ENCODE measurements at regions not wholly inside any gene's neighbourhood (a gene's known extent, or its start where the extent isn't known, plus 50 kb on each side); places are given as distances from the start of the nearest gene placed in this dataset.

- no peak overlapping the region for H3K4me3 ChIP-seq
- FAIRE-seq (no peak), DNase-seq (ENCODE audit: low read depth in 1 of 2, low spot score in 1 of 2) (no peak), ATAC-seq (no peak)
- TF ChIP-seq CHD4 (IDR thresholded peaks at IDR 0.05; ENCODE audit: borderline replicate concordance) (no peak), FOSL2 (IDR thresholded peaks at IDR 0.05) (no peak), FOSL2 (CRISPR knock-in tag; IDR thresholded peaks at IDR 0.05) (0 out of 2 replicates have a peak, but pooled peaks have one; percentile 13)
- POLR2A ChIA-PET: no interaction called here
- no peaks in the 10 kb centered on the region for H3K4me1 ChIP-seq
- H3K4me2 ChIP-seq: no peak overlapping the region
- no peak overlapping the region for H3K27ac ChIP-seq
- 3% methylated on average over 3 of the region's 3 CpGs for WGBS (ENCODE audit: missing lambda C conversion rate)
- peaks cover 19% of the 10 kb centered on the region; the same call in 2 of the 3 replicates for H3K9me3 ChIP-seq
- CTCF ChIA-PET: no interaction called here
Observed at GRCh38 chr2:51225377-51225776, 193.4 kb upstream of the NRXN1 start.

GRCh38 chr2:51224790-51225189, 192.9 kb upstream of the NRXN1 start:
- no peaks in the 10 kb centered on the region for H3K4me1 ChIP-seq
- TF ChIP-seq FOXS1 (CRISPR knock-in tag; IDR thresholded peaks at IDR 0.05): no peak
- no peak for TF ChIP-seq CBX2 (IDR thresholded peaks at IDR 0.05; ENCODE audit: borderline replicate concordance, low read depth)
- TF ChIP-seq KDM1A (IDR thresholded peaks at IDR 0.05; ENCODE audit: low read depth): no peak
- TF ChIP-seq HOXB13 (CRISPR knock-in tag; IDR thresholded peaks at IDR 0.05; ENCODE audit: low read depth): no peak
- TF ChIP-seq KDM5A (IDR thresholded peaks at IDR 0.05): no peak
- no peak for TF ChIP-seq EHMT2 (IDR thresholded peaks at IDR 0.05; ENCODE audit: low read depth)
- no peak for TF ChIP-seq ZC3H11A (IDR thresholded peaks at IDR 0.05)
- TF ChIP-seq BCL3 (IDR thresholded peaks at IDR 0.05): no peak
- no peak for TF ChIP-seq RAD21 (conservative IDR thresholded peaks at IDR 0.05 in 1 of 2, IDR thresholded peaks at IDR 0.05 in 1 of 2)
- TF ChIP-seq CHD4 (IDR thresholded peaks at IDR 0.05; ENCODE audit: borderline replicate concordance): no peak
- no peak for TF ChIP-seq SREBF2 (IDR thresholded peaks at IDR 0.05)
- TF ChIP-seq NR3C1 (IDR thresholded peaks at IDR 0.05): no peak
- no peak for TF ChIP-seq RARB (CRISPR knock-in tag; IDR thresholded peaks at IDR 0.05)
- no peak for TF ChIP-seq HOXB5 (CRISPR knock-in tag; IDR thresholded peaks at IDR 0.05)
- TF ChIP-seq EHF (CRISPR knock-in tag; IDR thresholded peaks at IDR 0.05): no peak
- no peak for TF ChIP-seq FOSL2 (IDR thresholded peaks at IDR 0.05)
- TF ChIP-seq FOSL2 (CRISPR knock-in tag; IDR thresholded peaks at IDR 0.05): no peak
- FAIRE-seq: no peak
- no peak overlapping the region for H3K4me3 ChIP-seq
- no peak overlapping the region for H3K4me2 ChIP-seq
- no peak for DNase-seq (ENCODE audit: low read depth in 1 of 2, low spot score in 1 of 2)
- ChIA-PET CTCF (no interaction called here), POLR2A (no interaction called here)
- no peak overlapping the region for H3K27ac ChIP-seq
- no peak for ATAC-seq
- H3K9me3 ChIP-seq: peaks cover 19% of the 10 kb centered on the region; the same call in 2 of the 3 replicates

- Histone ChIP-seq H3K4me2 (no peak overlapping the region), H3K4me1 (no peaks in the 10 kb centered on the region), H3K27ac (no peak overlapping the region), H3K9me3 (peaks cover 2% of the 10 kb centered on the region; the same call in 2 of the 3 replicates), H3K4me3 (no peak overlapping the region)
- FAIRE-seq (no peak), DNase-seq (ENCODE audit: low read depth in 1 of 2, low spot score in 1 of 2) (no peak), ATAC-seq (no peak)
- ChIA-PET POLR2A (no interaction called here), CTCF (no interaction called here)
- WGBS (ENCODE audit: missing lambda C conversion rate): 3% methylated on average over 4 of the region's 4 CpGs
- TF ChIP-seq HOXB5 (CRISPR knock-in tag; IDR thresholded peaks at IDR 0.05) (no peak), JUN (IDR thresholded peaks at IDR 0.05) (no peak), HOXB13 (CRISPR knock-in tag; IDR thresholded peaks at IDR 0.05; ENCODE audit: low read depth) (no peak), TFCP2L1 (CRISPR knock-in tag; IDR thresholded peaks at IDR 0.05) (no peak), RAD21 (conservative IDR thresholded peaks at IDR 0.05 in 1 of 2, IDR thresholded peaks at IDR 0.05 in 1 of 2) (no peak), ZNF302 (CRISPR knock-in tag; IDR thresholded peaks at IDR 0.05) (no peak), ESRRA (IDR thresholded peaks at IDR 0.05; ENCODE audit: borderline replicate concordance, low read length) (no peak)
Observed at GRCh38 chr2:51222106-51222505, 190.2 kb upstream of the NRXN1 start.

- Histone ChIP-seq H3K27ac (no peak overlapping the region), H3K4me2 (no peak overlapping the region), H3K4me1 (no peaks in the 10 kb centered on the region), H3K4me3 (no peak overlapping the region), H3K9me3 (peaks cover 2% of the 10 kb centered on the region; the same call in 2 of the 3 replicates)
- no peak for TF ChIP-seq EHMT2 (IDR thresholded peaks at IDR 0.05; ENCODE audit: low read depth)
- TF ChIP-seq KDM5A (IDR thresholded peaks at IDR 0.05): no peak
- TF ChIP-seq POLR2A (IDR thresholded peaks at IDR 0.05; ENCODE audit: low read length): no peak
- TF ChIP-seq RNF2 (IDR thresholded peaks at IDR 0.05; ENCODE audit: borderline replicate concordance, low read depth): no peak
- TF ChIP-seq CEBPB (IDR thresholded peaks at IDR 0.05): no peak
- POLR2A ChIA-PET: no interaction called here
- ATAC-seq (no peak), FAIRE-seq (no peak), DNase-seq (ENCODE audit: low read depth in 1 of 2, low spot score in 1 of 2) (no peak)
- CTCF ChIA-PET: no interaction called here
Observed at GRCh38 chr2:51220606-51221005, 188.7 kb upstream of the NRXN1 start.

Data from A549 (cell line).